ENCODE measurements at regions not wholly inside any gene's neighbourhood (a gene's known extent, or its start where the extent isn't known, plus 50 kb on each side); places are given as distances from the start of the nearest gene placed in this dataset.
A peak's percentile ranks its signal among the peaks of the same experiment; 100 is the strongest.
"Not testable (repeated sequence)": the region's sequence is repeated elsewhere in the genome, so short reads cannot be mapped to it uniquely, and the experiment has no call there.

DNA sequence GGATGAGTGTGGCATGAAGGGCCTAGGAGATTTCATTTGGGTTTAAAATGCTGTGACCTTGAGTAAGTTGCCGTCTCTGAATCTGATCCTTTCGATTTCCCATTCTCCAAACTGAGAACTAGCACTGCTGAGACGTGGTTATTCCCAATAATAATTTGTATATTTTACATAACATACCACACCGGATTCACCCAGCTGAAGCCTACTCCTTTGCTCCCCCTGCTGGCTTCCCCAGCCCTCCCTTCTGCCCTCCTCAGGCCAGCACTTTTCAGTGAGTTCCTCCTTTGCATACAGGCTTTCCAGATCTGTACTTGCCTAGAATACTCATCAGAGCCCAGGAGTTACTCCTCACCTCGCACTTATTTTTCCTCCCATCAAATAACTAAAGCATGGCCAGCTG, 255.1 kb downstream of the OR4F29 start:
- not testable (repeated sequence) for DNase-seq (ENCODE audit: low spot score)

DNA sequence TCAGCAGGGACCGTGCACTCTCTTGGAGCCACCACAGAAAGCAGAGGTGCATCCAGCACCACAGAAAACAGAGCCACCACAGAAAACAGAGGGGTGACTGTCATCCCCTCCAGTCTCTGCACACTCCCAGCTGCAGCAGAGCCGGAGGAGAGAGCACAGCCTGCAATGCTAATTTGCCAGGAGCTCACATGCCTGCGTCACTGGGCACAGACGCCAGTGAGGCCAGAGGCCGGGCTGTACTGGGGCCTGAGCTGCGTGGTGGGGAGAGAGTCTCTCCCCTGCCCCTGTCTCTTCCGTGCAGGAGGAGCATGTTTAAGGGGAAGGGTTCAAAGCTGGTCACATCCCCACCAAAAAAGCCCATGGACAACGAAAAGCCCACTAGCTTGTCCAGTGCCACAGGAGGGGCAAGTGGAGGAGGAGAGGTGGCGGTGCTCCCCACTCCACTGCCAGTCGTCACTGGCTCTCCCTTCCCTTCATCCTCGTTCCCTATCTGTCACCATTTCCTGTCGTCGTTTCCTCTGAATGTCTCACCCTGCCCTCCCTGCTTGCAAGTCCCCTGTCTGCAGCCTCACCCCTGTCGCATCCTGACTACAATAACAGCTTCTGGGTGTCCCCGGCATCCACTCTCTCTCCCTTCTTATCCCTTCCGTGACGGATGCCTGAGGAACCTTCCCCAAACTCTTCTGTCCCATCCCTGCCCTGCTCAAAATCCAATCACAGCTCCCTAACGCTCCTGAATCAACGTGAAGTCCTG, 260.0 kb downstream of the OR4F29 start:
- peak; percentile 95 for DNase-seq (ENCODE audit: low spot score)

- DNase-seq (ENCODE audit: low spot score), result not testable (repeated sequence)
Observed at GRCh38 chr1:190678-191077, 260.8 kb downstream of the OR4F29 start.

DNA sequence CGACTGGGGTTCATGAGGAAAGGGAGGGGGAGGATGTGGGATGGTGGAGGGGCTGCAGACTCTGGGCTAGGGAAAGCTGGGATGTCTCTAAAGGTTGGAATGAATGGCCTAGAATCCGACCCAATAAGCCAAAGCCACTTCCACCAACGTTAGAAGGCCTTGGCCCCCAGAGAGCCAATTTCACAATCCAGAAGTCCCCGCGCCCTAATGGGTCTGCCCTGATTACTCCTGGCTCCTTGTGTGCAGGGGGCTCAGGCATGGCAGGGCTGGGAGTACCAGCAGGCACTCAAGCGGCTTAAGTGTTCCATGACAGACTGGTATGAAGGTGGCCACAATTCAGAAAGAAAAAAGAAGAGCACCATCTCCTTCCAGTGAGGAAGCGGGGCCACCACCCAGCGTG, 261.6 kb downstream of the OR4F29 start:
- DNase-seq (ENCODE audit: low spot score), result not testable (repeated sequence)

DNA sequence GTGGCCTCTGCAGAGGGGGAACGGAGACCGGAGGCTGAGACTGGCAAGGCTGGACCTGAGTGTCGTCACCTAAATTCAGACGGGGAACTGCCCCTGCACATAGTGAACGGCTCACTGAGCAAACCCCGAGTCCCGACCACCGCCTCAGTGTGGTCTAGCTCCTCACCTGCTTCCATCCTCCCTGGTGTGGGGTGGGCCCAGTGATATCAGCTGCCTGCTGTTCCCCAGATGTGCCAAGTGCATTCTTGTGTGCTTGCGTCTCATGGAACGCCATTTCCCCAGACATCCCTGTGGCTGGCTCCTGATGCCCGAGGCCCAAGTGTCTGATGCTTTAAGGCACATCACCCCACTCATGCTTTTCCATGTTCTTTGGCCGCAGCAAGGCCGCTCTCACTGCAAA, 262.2 kb downstream of the OR4F29 start:
- not testable (repeated sequence) for DNase-seq (ENCODE audit: low spot score)

- not testable (repeated sequence) for DNase-seq (ENCODE audit: low spot score)
Observed at GRCh38 chr1:187298-187697, 264.2 kb downstream of the OR4F29 start.

GRCh38 chr1:186691-187131, 264.8 kb downstream of the OR4F29 start:
- DNase-seq (ENCODE audit: low spot score), result not testable (repeated sequence)

DNA sequence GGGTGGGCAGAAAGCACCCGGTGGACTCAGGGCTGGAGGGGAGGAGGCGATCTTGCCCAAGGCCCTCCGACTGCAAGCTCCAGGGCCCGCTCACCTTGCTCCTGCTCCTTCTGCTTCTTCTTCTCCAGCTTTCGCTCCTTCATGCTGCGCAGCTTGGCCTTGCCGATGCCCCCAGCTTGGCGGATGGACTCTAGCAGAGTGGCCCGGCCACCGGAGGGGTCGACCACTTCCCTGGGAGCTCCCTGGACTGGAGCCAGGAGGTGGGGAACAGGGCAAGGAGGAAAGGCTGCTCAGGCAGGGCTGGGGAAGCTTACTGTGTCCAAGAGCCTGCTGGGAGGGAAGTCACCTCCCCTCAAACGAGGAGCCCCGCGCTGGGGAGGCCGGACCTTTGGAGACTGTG, 265.3 kb downstream of the OR4F29 start:
- DNase-seq (ENCODE audit: low spot score), result not testable (repeated sequence)

- DNase-seq (ENCODE audit: low spot score), result not testable (repeated sequence)
Observed at GRCh38 chr1:185526-185925, 266.0 kb downstream of the OR4F29 start.

- DNase-seq (ENCODE audit: low spot score), result not testable (repeated sequence)
Observed at GRCh38 chr1:184336-184686, 267.2 kb downstream of the OR4F29 start.

DNA sequence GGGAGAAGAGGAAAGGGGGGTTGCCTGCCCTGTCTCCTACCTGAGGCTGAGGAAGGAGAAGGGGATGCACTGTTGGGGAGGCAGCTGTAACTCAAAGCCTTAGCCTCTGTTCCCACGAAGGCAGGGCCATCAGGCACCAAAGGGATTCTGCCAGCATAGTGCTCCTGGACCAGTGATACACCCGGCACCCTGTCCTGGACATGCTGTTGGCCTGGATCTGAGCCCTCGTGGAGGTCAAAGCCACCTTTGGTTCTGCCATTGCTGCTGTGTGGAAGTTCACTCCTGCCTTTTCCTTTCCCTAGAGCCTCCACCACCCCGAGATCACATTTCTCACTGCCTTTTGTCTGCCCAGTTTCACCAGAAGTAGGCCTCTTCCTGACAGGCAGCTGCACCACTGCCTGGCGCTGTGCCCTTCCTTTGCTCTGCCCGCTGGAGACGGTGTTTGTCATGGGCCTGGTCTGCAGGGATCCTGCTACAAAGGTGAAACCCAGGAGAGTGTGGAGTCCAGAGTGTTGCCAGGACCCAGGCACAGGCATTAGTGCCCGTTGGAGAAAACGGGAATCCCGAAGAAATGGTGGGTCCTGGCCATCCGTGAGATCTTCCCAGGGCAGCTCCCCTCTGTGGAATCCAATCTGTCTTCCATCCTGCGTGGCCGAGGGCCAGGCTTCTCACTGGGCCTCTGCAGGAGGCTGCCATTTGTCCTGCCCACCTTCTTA, 267.7 kb downstream of the OR4F29 start:
- DNase-seq (ENCODE audit: low spot score), result not testable (repeated sequence)

GRCh38 chr1:183081-183480, 268.4 kb downstream of the OR4F29 start:
- DNase-seq (ENCODE audit: low spot score), result not testable (repeated sequence)

DNA sequence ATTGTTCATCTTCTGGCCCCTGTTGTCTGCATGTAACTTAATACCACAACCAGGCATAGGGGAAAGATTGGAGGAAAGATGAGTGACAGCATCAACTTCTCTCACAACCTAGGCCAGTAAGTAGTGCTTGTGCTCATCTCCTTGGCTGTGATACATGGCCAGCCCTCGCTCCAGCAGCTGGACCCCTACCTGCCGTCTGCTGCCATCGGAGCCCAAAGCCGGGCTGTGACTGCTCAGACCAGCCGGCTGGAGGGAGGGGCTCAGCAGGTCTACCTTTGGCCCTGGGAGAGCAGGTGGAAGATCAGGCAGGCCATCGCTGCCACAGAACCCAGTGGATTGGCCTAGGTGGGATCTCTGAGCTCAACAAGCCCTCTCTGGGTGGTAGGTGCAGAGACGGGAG, 268.8 kb downstream of the OR4F29 start:
- not testable (repeated sequence) for DNase-seq (ENCODE audit: low spot score)

- peak; percentile 37 for DNase-seq (ENCODE audit: low spot score)
Observed at GRCh38 chr1:181247-182216, 269.9 kb downstream of the OR4F29 start.

DNA sequence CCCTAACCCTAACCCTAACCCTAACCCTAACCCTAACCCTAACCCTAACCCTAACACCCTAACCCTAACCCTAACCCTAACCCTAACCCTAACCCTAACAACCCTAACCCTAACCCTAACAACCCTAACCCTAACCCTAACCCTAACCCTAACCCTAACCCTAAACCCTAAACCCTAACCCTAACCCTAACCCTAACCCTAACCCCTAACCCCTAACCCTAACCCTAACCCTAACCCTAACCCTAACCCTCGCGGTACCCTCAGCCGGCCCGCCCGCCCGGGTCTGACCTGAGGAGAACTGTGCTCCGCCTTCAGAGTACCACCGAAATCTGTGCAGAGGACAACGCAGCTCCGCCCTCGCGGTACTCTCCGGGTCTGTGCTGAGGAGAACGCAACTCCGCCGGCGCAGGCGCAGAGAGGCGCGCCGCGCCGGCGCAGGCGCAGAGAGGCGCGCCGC, 270.7 kb downstream of the OR4F29 start:
- DNase-seq (ENCODE audit: low spot score), result not testable (repeated sequence)

DNA sequence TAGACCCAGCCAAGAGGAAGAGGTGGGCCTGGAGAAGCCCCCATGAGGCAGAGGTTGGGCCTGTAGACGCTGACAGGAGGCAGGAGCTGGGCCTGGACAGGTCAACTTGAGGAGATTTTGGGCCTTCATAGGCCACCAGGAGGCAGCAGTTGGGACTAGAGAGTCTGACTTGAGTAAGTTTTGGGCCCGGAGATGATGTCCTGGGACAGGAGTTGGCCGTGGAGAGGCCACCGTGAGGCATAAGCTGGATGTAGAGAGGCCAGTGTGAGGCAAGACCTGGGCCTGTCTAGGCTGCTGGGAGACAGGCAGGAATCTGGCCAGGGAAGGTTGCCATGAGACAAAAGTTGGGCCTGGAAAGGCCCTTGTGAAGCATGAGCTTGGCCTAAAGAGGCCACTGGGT, 312.6 kb downstream of the OR4F29 start:
- not testable (repeated sequence) for DNase-seq (ENCODE audit: low spot score)

DNA sequence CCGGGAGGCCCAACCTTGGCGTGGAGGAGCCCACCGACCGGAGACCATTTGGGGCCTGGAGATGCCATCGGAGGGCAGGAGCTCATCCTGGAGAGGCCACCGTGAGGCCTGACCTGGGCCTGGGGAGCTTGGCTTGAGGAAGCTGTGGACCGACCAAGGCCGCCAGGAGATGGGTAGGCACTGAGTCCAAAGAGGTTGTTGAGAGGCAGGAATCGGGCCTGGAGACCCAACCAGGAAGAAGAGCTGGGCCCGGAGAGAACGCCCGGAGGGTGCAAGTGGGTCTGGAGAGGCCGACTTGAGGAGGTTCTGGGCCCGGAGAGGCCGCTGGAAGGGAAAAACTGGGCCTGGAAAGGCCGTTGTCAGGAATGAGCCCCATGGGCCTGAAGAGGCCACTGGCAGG, 313.8 kb downstream of the OR4F29 start:
- not testable (repeated sequence) for DNase-seq (ENCODE audit: low spot score)

DNA sequence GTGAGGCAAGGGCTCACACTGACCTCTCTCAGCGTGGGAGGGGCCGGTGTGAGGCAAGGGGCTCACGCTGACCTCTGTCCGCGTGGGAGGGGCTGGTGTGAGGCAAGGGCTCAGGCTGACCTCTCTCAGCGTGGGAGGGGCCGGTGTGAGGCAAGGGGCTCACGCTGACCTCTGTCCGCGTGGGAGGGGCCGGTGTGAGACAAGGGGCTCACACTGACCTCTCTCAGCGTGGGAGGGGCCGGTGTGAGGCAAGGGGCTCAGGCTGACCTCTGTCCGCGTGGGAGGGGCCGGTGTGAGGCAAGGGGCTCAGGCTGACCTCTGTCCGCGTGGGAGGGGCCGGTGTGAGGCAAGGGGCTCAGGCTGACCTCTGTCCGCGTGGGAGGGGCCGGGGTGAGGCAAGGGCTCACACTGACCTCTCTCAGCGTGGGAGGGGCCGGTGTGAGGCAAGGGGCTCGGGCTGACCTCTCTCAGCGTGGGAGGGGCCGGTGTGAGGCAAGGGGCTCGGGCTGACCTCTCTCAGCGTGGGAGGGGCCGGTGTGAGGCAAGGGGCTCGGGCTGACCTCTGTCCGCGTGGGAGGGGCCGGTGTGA, 315.0 kb downstream of the OR4F29 start:
- not testable (repeated sequence) for DNase-seq (ENCODE audit: low spot score)

- not testable (repeated sequence) for DNase-seq (ENCODE audit: low spot score)
Observed at GRCh38 chr1:134936-135335, 316.5 kb downstream of the OR4F29 start.

DNA sequence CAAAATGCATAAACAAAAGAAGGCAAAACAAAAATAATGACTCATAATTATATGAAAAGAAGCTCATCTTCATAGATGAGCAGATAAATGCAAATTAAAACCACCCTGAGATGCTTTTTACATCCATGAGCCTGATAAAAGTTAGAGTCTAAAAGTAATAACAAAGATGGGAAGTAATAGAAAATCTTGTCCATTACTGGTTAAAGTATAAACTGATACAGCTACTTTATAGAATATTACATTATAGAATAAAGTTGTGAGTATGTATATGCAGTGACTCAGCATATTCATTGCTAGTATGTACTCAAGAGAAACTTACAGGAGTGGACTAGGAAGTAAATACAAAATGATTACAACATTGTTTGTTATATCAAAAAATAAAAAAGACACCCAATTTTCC, 333.0 kb downstream of the OR4F29 start:
- not testable (repeated sequence) for DNase-seq (ENCODE audit: low spot score)

- DNase-seq (ENCODE audit: low spot score), result not testable (repeated sequence)
Observed at GRCh38 chr1:115534-115933, 335.9 kb downstream of the OR4F29 start.

- not testable (repeated sequence) for DNase-seq (ENCODE audit: low spot score)
Observed at GRCh38 chr1:104776-105175, 346.7 kb downstream of the OR4F29 start.
